CD14-positive monocyte (primary cell): ENCODE measurements at regions not wholly inside any gene's neighbourhood (a gene's known extent, or its start where the extent isn't known, plus 50 kb on each side); places are given as distances from the start of the nearest gene placed in this dataset.
"Not testable (repeated sequence)": the region's sequence is repeated elsewhere in the genome, so short reads cannot be mapped to it uniquely, and the experiment has no call there.

Experiments used
- DNase-seq, 3 donors: peaks; one replicate each; pipeline ENCODE4 v3.0.0-alpha.2; 2011 to 2022
- H2AFZ ChIP-seq: 2 replicates; pipeline ENCODE4 v1.6.0; 2012; ENCODE audit warnings: mild to moderate bottlenecking, low read depth, low read length, inconsistent platforms; ENCODE audit not compliant: insufficient read depth, poor library complexity, severe bottlenecking
- H3K27ac ChIP-seq, 2 donors: 1 replicate in 1 of 2; 2 replicates in 1 of 2; pipeline ENCODE4 v1.5.1; 2012 to 2013; ENCODE audit warnings: low read length in 2 of 2, control low read depth in 1 of 2, inconsistent platforms in 1 of 2, low read depth in 1 of 2, mild to moderate bottlenecking in 1 of 2
- H3K27me3 ChIP-seq, 2 donors: one replicate each; pipeline versions ENCODE4 v1.6.0 to v1.6.1; 2011 to 2013; ENCODE audit warnings: low read length in 2 of 2; ENCODE audit not compliant: control insufficient read depth in 2 of 2, insufficient read depth in 2 of 2
- H3K36me3 ChIP-seq, 2 donors: replicated peaks in 1 of 2; 1 replicate in 1 of 2; 2 replicates in 1 of 2; pipeline versions ENCODE4 v1.5.1 to v1.6.1; 2012 to 2013; ENCODE audit warnings: low read length in 2 of 2, control low read depth in 1 of 2, inconsistent platforms in 1 of 2, mild to moderate bottlenecking in 1 of 2; ENCODE audit not compliant: insufficient read depth in 2 of 2, control insufficient read depth in 1 of 2
- H3K4me1 ChIP-seq, 2 donors: 1 replicate in 1 of 2; 2 replicates in 1 of 2; pipeline versions ENCODE4 v1.5.1 to v1.6.1; 2012 to 2013; ENCODE audit warnings: low read length in 2 of 2, control low read depth in 1 of 2, inconsistent platforms in 1 of 2, mild to moderate bottlenecking in 1 of 2, moderate library complexity in 1 of 2; ENCODE audit not compliant: insufficient read depth in 2 of 2, control insufficient read depth in 1 of 2
- H3K4me2 ChIP-seq: replicated peaks from 2 replicates; pipeline ENCODE3; 2012; ENCODE audit warnings: low read length, moderate library complexity, mild to moderate bottlenecking; ENCODE audit not compliant: poor library complexity, severe bottlenecking; ENCODE audit errors: extremely low read depth
- H3K4me3 ChIP-seq, 3 experiments: fragments of 200-600 bp in 1 of 3; sonication (generic) in 1 of 3; replicated peaks in 1 of 3; 1 replicate in 2 of 3; 2 replicates in 1 of 3; pipeline ENCODE4 v1.5.1; 2011 to 2013; ENCODE audit warnings: low read length in 3 of 3, mild to moderate bottlenecking in 3 of 3, control low read depth in 2 of 3, low read depth in 2 of 3, inconsistent platforms in 1 of 3, moderate library complexity in 1 of 3
- H3K79me2 ChIP-seq: 2 replicates; pipeline ENCODE4 v1.6.0; 2012; ENCODE audit warnings: mild to moderate bottlenecking, control low read depth, inconsistent platforms, low read length, moderate library complexity; ENCODE audit not compliant: insufficient read depth
- H3K9ac ChIP-seq: 2 replicates; pipeline ENCODE4 v1.6.0; 2017; ENCODE audit warnings: low read length, mild to moderate bottlenecking; ENCODE audit not compliant: insufficient read depth, poor library complexity, severe bottlenecking
- H3K9me3 ChIP-seq, 2 donors: replicated peaks in 1 of 2; 1 replicate in 1 of 2; 2 replicates in 1 of 2; pipeline versions ENCODE4 v1.5.1 to v1.6.1; 2012 to 2013; ENCODE audit warnings: low read length in 2 of 2, control low read depth in 1 of 2; ENCODE audit not compliant: control insufficient read depth in 1 of 2, insufficient read depth in 1 of 2
- H4K20me1 ChIP-seq: 2 replicates; pipeline ENCODE4 v1.6.0; 2012; ENCODE audit warnings: mild to moderate bottlenecking, low read length, control low read depth, moderate library complexity; ENCODE audit not compliant: insufficient read depth
- H3K27ac Mint-ChIP-seq, 7 donors: one replicate each; pipeline ENCODE4 v1.8.0; 2020; ENCODE audit warnings: mild to moderate bottlenecking in 7 of 7, mixed read lengths in 7 of 7, moderate library complexity in 6 of 7, inconsistent platforms in 2 of 7
- H3K27me3 Mint-ChIP-seq, 3 donors: one replicate each; pipeline ENCODE4 v1.8.0; 2021 to 2022; ENCODE audit warnings: low read depth in 3 of 3, mild to moderate bottlenecking in 3 of 3, mixed read lengths in 3 of 3, moderate library complexity in 3 of 3, inconsistent platforms in 1 of 3
- H3K36me3 Mint-ChIP-seq, 2 donors: one replicate each; pipeline ENCODE4 v1.8.0; 2020; ENCODE audit warnings: mixed read lengths in 2 of 2, inconsistent platforms in 1 of 2, mild to moderate bottlenecking in 1 of 2
- H3K4me1 Mint-ChIP-seq: one replicate; pipeline ENCODE4 v1.8.0; 2020; ENCODE audit warnings: mild to moderate bottlenecking, mixed read lengths
- H3K4me3 Mint-ChIP-seq, 2 donors: one replicate each; pipeline ENCODE4 v1.8.0; 2020; ENCODE audit warnings: mild to moderate bottlenecking in 2 of 2, mixed read lengths in 2 of 2, moderate library complexity in 1 of 2
- H3K9me3 Mint-ChIP-seq, 7 donors: one replicate each; pipeline ENCODE4 v1.8.0; 2020 to 2022; ENCODE audit warnings: mixed read lengths in 7 of 7, mild to moderate bottlenecking in 6 of 7, moderate library complexity in 6 of 7, inconsistent platforms in 2 of 7
- WGBS: methylation state at CpG from one replicate; pipeline ENCODE4 v1.1.5; 2013; ENCODE audit warnings: missing lambda C conversion rate; ENCODE audit not compliant: insufficient coverage; 5-methylcytosine and 5-hydroxymethylcytosine counted together
- intact Hi-C, 2 donors: fragments of 100-400 bp; cut with micrococcal nuclease; formaldehyde crosslinking; loops; one replicate each; pipeline versions ENCODE4 v1.15.0 to v1.15.1; 2023
- TF ChIP-seq, protein P1 (sequence below): fragments of 200-600 bp; IDR thresholded peaks from one replicate; pipeline ENCODE4 v1.8.0; 2022; ENCODE audit warnings: antibody characterized with exemption, mild to moderate bottlenecking

DNA sequence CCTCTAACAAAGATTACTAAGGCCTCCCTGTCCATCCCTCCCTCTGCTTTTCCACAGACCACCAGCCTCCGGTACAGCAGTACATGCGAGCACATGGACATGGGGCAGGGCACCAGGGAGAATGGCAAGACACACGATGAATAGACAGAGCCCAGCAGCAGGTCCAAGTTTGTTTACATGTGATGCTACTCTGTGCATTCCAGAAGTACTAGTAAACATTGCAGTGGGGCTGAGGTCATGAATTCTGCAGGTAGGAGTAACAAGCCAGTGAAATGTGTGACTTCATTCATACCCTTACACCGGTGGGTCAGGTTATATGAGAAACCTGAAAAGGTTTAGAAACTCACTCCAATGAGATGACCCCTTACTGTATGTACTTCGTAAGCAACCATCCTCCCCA, 205.7 kb downstream of the BCL11A start:
- Histone ChIP-seq H3K4me2 (no peak overlapping the region), H3K4me3 (no peak overlapping the region), H3K27me3 (no peaks in the 10 kb centered on the region), H3K36me3 (no peaks in the 10 kb centered on the region), H3K9ac (no peak overlapping the region), H3K27ac (no peak overlapping the region), H4K20me1 (no peaks in the 10 kb centered on the region), H3K9me3 (peaks cover 0 to 3% of the 10 kb centered on the region in 2 donors), H2AFZ (no peak overlapping the region), H3K4me1 (peaks cover 14 to 20% of the 10 kb centered on the region in 2 donors), H3K79me2 (no peaks in the 10 kb centered on the region)
- H3K4me3 Mint-ChIP-seq = no peak overlapping the region
- TF ChIP-seq, protein P1, sequence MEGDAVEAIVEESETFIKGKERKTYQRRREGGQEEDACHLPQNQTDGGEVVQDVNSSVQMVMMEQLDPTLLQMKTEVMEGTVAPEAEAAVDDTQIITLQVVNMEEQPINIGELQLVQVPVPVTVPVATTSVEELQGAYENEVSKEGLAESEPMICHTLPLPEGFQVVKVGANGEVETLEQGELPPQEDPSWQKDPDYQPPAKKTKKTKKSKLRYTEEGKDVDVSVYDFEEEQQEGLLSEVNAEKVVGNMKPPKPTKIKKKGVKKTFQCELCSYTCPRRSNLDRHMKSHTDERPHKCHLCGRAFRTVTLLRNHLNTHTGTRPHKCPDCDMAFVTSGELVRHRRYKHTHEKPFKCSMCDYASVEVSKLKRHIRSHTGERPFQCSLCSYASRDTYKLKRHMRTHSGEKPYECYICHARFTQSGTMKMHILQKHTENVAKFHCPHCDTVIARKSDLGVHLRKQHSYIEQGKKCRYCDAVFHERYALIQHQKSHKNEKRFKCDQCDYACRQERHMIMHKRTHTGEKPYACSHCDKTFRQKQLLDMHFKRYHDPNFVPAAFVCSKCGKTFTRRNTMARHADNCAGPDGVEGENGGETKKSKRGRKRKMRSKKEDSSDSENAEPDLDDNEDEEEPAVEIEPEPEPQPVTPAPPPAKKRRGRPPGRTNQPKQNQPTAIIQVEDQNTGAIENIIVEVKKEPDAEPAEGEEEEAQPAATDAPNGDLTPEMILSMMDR = no peak
- peaks cover 0 to 2% (median 1%) of the 10 kb centered on the region in 3 donors for H3K27me3 Mint-ChIP-seq
- WGBS = 95% methylated on average over 3 of the region's 5 CpGs
- no peak overlapping the region for H3K27ac Mint-ChIP-seq
- H3K4me1 Mint-ChIP-seq = peaks cover 25% of the 10 kb centered on the region
- DNase-seq = no peak
- intact Hi-C loops = no loop called here
- peaks cover 0 to 7% of the 10 kb centered on the region in 2 donors for H3K36me3 Mint-ChIP-seq
- H3K9me3 Mint-ChIP-seq = peaks cover 4 to 12% (median 7%) of the 10 kb centered on the region in 7 donors

DNA sequence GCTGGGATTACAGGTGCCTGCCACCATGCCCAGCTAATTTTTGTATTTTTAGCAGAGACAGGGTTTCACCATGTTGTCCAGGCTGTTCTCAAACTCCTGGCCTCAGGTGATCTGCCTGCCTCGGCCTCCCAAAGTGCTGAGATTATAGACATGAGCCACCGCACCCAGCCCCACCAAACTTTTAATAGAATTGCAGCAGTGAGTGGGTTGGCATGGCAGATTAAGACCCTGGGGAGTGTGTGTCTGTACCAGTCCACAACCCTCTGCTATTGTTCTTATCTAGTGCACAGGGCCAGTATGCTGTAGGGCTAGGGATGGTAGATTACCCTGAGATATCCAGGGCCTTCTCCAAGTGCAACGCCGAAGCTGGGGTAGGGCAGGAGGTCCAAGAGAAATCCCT, 211.0 kb downstream of the BCL11A start:
- H3K9me3 Mint-ChIP-seq, H3K4me2 ChIP-seq, H3K27me3 Mint-ChIP-seq, H4K20me1 ChIP-seq, H3K4me3 Mint-ChIP-seq, H2AFZ ChIP-seq, DNase-seq, H3K27me3 ChIP-seq, H3K36me3 ChIP-seq, H3K27ac ChIP-seq, H3K36me3 Mint-ChIP-seq, H3K9ac ChIP-seq, H3K79me2 ChIP-seq, H3K4me3 ChIP-seq, intact Hi-C loops, H3K9me3 ChIP-seq: not testable (repeated sequence)
- peaks cover 9 to 11% of the 10 kb centered on the region in 2 donors for H3K4me1 ChIP-seq
- peak overlapping the region in 1 of 7 donors; percentile 11 for H3K27ac Mint-ChIP-seq
- 93% methylated on average over 3 of the region's 4 CpGs for WGBS
- H3K4me1 Mint-ChIP-seq = peaks cover 14% of the 10 kb centered on the region
